ENCODE measurements at regions not wholly inside any gene's neighbourhood (a gene's known extent, or its start where the extent isn't known, plus 50 kb on each side); places are given as distances from the start of the nearest gene placed in this dataset.

- no peak for TF ChIP-seq CTCF (conservative IDR thresholded peaks at IDR 0.05; ENCODE audit: low read length)
- no peak for TF ChIP-seq EZH2phosphoT487 (IDR thresholded peaks at IDR 0.05; ENCODE audit: borderline replicate concordance, low read depth, low read length)
Observed at GRCh38 chr9:6149315-6149714, 66.3 kb upstream of the IL33 start.
